Activated T-helper 1 cell treated with anti-CD3 and anti-CD28 coated beads, Interleukin-12 subunit alpha, Interleukin-12 subunit beta, Interleukin-2, Interleukin-4 antibody, amounts not matched to agents 30 ng/mL and 10 ng/mL and 1 ng/mL, durations not matched to agents 14 hours and 24 hours and 36 hours (primary cell): ENCODE measurements at regions not wholly inside any gene's neighbourhood (a gene's known extent, or its start where the extent isn't known, plus 50 kb on each side); places are given as distances from the start of the nearest gene placed in this dataset.
A peak's percentile ranks its signal among the peaks of the same experiment; 100 is the strongest.
"Not testable (repeated sequence)": the region's sequence is repeated elsewhere in the genome, so short reads cannot be mapped to it uniquely, and the experiment has no call there.

Experiments used
- DNase-seq: peaks from one replicate; pipeline ENCODE4 v3.0.0; 2021; ENCODE audit warnings: low spot score
- H3K27ac Mint-ChIP-seq: one replicate; pipeline ENCODE4 v1.8.0; 2021; ENCODE audit warnings: mild to moderate bottlenecking, mixed read lengths
- H3K27me3 Mint-ChIP-seq: one replicate; pipeline ENCODE4 v1.8.0; 2022; ENCODE audit warnings: mild to moderate bottlenecking, moderate library complexity, mixed read lengths; ENCODE audit not compliant: insufficient read depth
- H3K36me3 Mint-ChIP-seq: one replicate; pipeline ENCODE4 v1.8.0; 2021; ENCODE audit warnings: low read depth, mixed read lengths
- H3K4me1 Mint-ChIP-seq: one replicate; pipeline ENCODE4 v1.8.0; 2021; ENCODE audit warnings: low read depth, mixed read lengths
- H3K4me3 Mint-ChIP-seq: one replicate; pipeline ENCODE4 v1.8.0; 2021; ENCODE audit warnings: mild to moderate bottlenecking, moderate library complexity, mixed read lengths
- H3K9me3 Mint-ChIP-seq: one replicate; pipeline ENCODE4 v1.8.0; 2021; ENCODE audit warnings: mixed read lengths
- intact Hi-C: fragments of 100-400 bp; cut with micrococcal nuclease; formaldehyde crosslinking; loops from one replicate; pipeline ENCODE4 v1.15.1; 2024

- DNase-seq = no peak
- Mint-ChIP-seq H3K4me3 (no peak overlapping the region), H3K9me3 (no peaks in the 10 kb centered on the region), H3K36me3 (no peaks in the 10 kb centered on the region), H3K27ac (no peak overlapping the region), H3K4me1 (peaks cover 11% of the 10 kb centered on the region), H3K27me3 (peaks cover 12% of the 10 kb centered on the region)
- intact Hi-C loops = no loop called here
Measured at GRCh38 chr3:107216711-107217110, 160.5 kb upstream of the CCDC54 start.

DNA sequence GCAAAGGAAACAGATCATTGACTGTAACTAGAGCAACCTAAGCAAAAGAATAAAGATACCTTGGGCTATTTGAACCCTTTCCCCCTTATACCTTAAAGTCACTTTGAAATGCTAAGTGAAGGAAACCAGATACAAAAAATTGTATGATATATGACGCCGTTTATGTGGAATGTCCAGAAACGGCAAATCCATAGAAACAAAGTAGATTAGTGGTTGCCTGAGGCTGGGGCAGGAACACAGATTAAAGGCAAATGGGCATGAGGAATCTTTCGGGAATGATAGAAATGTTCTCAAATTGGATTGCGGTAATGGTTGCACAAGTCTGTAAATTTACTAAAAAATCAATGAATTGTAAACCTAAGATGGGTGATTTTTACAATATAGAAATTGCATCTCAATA, 160.1 kb upstream of the CCDC54 start:
- H3K27me3 Mint-ChIP-seq = peaks cover 15% of the 10 kb centered on the region
- H3K27ac Mint-ChIP-seq = no peak overlapping the region
- DNase-seq = no peak
- peaks cover 11% of the 10 kb centered on the region for H3K4me1 Mint-ChIP-seq
- intact Hi-C loops = no loop called here
- H3K4me3 Mint-ChIP-seq = no peak overlapping the region
- H3K9me3 Mint-ChIP-seq = no peaks in the 10 kb centered on the region
- H3K36me3 Mint-ChIP-seq = no peaks in the 10 kb centered on the region

DNA sequence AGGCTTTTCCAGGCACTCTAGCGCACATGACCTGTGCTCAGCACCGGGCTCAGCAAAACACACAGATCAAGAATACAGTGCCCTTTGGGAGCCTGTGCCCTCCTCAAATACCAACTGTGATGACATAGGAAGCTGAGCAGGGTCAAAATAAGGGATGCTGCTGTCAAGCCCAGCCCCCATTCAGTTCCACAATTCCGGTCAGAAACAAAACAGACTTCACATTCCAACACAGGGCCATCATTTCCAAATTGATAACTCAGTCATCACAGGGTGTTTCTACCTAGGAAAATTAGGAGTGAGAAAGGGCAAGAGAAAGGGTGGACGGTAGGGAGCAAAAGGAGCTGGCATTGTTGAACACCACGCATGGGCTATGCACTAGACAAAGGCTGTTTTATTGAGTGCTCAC, 158.4 kb upstream of the CCDC54 start:
- Mint-ChIP-seq H3K4me3 (no peak overlapping the region), H3K36me3 (no peaks in the 10 kb centered on the region), H3K27ac (no peak overlapping the region), H3K27me3 (peaks cover 18% of the 10 kb centered on the region), H3K9me3 (no peaks in the 10 kb centered on the region), H3K4me1 (no peaks in the 10 kb centered on the region)
- no peak for DNase-seq
- intact Hi-C loops = no loop called here

GRCh38 chr3:107220538-107220937, 156.7 kb upstream of the CCDC54 start:
- Mint-ChIP-seq H3K9me3 (no peaks in the 10 kb centered on the region), H3K4me1 (no peaks in the 10 kb centered on the region), H3K36me3 (no peaks in the 10 kb centered on the region), H3K27ac (no peak overlapping the region), H3K4me3 (no peak overlapping the region), H3K27me3 (peaks cover 16% of the 10 kb centered on the region)
- no peak for DNase-seq
- intact Hi-C loops = no loop called here

GRCh38 chr3:107221856-107222255, 155.4 kb upstream of the CCDC54 start:
- H3K36me3 Mint-ChIP-seq = no peaks in the 10 kb centered on the region
- DNase-seq = no peak
- no peaks in the 10 kb centered on the region for H3K4me1 Mint-ChIP-seq
- H3K4me3 Mint-ChIP-seq = no peak overlapping the region
- intact Hi-C loops = no loop called here
- H3K9me3 Mint-ChIP-seq = no peaks in the 10 kb centered on the region
- H3K27ac Mint-ChIP-seq = no peak overlapping the region
- peaks cover 21% of the 10 kb centered on the region for H3K27me3 Mint-ChIP-seq

GRCh38 chr3:107222907-107223306, 154.3 kb upstream of the CCDC54 start:
- no peak for DNase-seq

GRCh38 chr3:107224026-107224596, 153.1 kb upstream of the CCDC54 start:
- Mint-ChIP-seq H3K27ac (no peak overlapping the region), H3K36me3 (no peaks in the 10 kb centered on the region), H3K4me3 (no peak overlapping the region), H3K9me3 (no peaks in the 10 kb centered on the region), H3K4me1 (no peaks in the 10 kb centered on the region), H3K27me3 (peaks cover 16% of the 10 kb centered on the region)
- intact Hi-C loops = no loop called here
- DNase-seq = no peak

More at GRCh38 chr3:107222907-107223306, 154.3 kb upstream of the CCDC54 start:
- intact Hi-C loops = no loop called here
- no peak overlapping the region for H3K27ac Mint-ChIP-seq
- no peaks in the 10 kb centered on the region for H3K4me1 Mint-ChIP-seq
- H3K9me3 Mint-ChIP-seq = no peaks in the 10 kb centered on the region
- H3K4me3 Mint-ChIP-seq = no peak overlapping the region
- no peaks in the 10 kb centered on the region for H3K36me3 Mint-ChIP-seq
- peaks cover 21% of the 10 kb centered on the region for H3K27me3 Mint-ChIP-seq

DNA sequence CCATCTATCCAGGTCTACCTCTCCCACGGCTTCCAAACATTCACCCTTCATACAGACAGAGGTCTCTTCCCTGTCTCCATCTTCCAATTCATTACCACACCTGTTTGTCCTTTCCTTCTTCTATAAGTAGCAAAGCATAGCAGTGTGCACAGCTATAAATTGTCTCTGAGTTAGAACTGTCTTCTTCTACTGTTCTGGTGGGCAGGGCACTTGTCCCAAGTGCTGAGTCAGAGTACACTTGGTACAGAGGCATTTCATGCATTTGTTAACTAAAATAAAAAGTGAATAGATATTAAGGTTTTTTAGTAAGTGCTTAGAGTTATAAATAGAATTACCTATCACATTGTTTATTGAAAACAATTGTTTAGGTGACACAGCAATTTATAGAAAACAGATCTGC, 150.1 kb upstream of the CCDC54 start:
- no peak for DNase-seq
- intact Hi-C loops = no loop called here
- Mint-ChIP-seq H3K36me3 (no peaks in the 10 kb centered on the region), H3K27ac (no peak overlapping the region), H3K4me3 (no peak overlapping the region), H3K9me3 (no peaks in the 10 kb centered on the region), H3K4me1 (no peaks in the 10 kb centered on the region), H3K27me3 (peaks cover 11% of the 10 kb centered on the region)

DNA sequence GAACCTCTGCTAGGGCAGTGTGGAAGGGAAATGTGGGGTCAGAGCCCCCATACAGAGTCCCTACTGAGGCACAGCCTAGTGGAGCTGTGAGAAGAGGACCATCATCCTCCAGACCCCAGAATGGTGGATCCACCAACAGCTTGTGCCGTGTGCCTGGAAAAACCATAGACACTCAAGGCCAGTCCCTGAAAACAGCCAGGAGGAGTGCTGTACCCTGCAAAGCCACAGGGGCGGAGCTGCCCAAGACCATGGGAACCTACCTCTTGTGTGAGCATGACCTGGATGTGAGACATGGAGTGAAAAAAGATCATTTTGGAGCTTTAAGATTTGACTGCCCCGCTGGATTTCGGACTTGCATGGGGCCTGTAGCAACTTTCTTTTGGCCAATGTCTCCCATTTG, 143.4 kb upstream of the CCDC54 start:
- H3K27ac Mint-ChIP-seq, H3K4me3 Mint-ChIP-seq, H3K36me3 Mint-ChIP-seq, intact Hi-C loops, DNase-seq, H3K4me1 Mint-ChIP-seq, H3K9me3 Mint-ChIP-seq: not testable (repeated sequence)
- H3K27me3 Mint-ChIP-seq = peaks cover 15% of the 10 kb centered on the region

DNA sequence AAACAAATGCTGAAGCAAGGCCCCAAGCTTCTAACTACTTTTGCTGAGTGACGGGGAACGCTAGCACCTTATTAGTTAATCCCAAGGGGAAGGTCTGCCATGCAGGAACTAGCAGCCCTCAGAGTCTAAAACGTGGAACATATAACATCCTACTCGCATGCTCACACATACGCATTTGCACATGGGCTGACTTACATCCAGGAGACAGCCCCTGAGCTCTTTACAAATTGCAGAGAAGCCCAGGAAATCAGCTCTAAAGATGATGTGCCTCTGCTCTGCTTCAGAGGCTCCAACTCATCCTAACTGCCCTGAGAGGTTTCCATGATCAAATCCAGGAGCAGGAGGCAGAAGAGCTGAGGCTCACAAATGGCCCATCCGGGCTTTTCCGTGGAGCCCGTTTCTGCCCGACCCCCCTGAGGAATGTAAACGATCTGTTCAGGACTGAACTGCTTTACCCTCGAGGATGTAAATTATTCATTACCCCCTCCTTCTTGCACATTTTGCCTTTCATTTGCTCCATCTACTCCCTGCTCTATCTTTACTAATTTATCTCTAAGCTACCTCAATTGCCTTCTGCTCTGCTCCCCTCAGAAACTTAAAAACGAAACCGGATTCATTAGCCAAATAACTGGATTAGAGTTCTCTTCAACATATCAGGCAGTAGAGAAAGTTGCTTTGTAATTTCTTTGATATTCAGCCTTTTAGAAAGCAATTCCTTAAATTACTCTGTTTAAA, 141.9 kb upstream of the CCDC54 start:
- Mint-ChIP-seq H3K9me3 (no peaks in the 10 kb centered on the region), H3K27me3 (peaks cover 18% of the 10 kb centered on the region), H3K36me3 (no peaks in the 10 kb centered on the region), H3K4me3 (peak overlapping the region; percentile 48), H3K4me1 (peaks cover 9% of the 10 kb centered on the region), H3K27ac (no peak overlapping the region)
- intact Hi-C loops = loop anchor here (5.0 kb wide), 3 partner anchors 612 to 1868 kb away; partner anchors contain the start of gene ALCAM
- no peak for DNase-seq

GRCh38 chr3:107235928-107236315, 141.3 kb upstream of the CCDC54 start:
- peaks cover 19% of the 10 kb centered on the region for H3K27me3 Mint-ChIP-seq
- no peaks in the 10 kb centered on the region for H3K9me3 Mint-ChIP-seq
- H3K27ac Mint-ChIP-seq = no peak overlapping the region
- no peaks in the 10 kb centered on the region for H3K36me3 Mint-ChIP-seq
- DNase-seq = peak; percentile 44
- intact Hi-C loops = loop anchor here (1.0 to 5.0 kb wide), 9 partner anchors 35 to 1869 kb away; partner anchors contain the start of gene ALCAM
- H3K4me3 Mint-ChIP-seq = peak overlapping the region; percentile 48
- H3K4me1 Mint-ChIP-seq = peaks cover 11% of the 10 kb centered on the region

GRCh38 chr3:107236655-107237337, 140.4 kb upstream of the CCDC54 start:
- H3K27ac Mint-ChIP-seq = no peak overlapping the region
- H3K4me3 Mint-ChIP-seq = no peak overlapping the region
- H3K36me3 Mint-ChIP-seq = no peaks in the 10 kb centered on the region
- peaks cover 18% of the 10 kb centered on the region for H3K4me1 Mint-ChIP-seq
- H3K9me3 Mint-ChIP-seq = no peaks in the 10 kb centered on the region
- peaks cover 20% of the 10 kb centered on the region for H3K27me3 Mint-ChIP-seq
- intact Hi-C loops = loop anchor here (1.0 to 5.0 kb wide), 9 partner anchors 34 to 1869 kb away; partner anchors contain the start of gene ALCAM
- DNase-seq = no peak

GRCh38 chr3:107238787-107239186, 138.5 kb upstream of the CCDC54 start:
- no peaks in the 10 kb centered on the region for H3K36me3 Mint-ChIP-seq
- H3K4me1 Mint-ChIP-seq = peaks cover 18% of the 10 kb centered on the region
- peaks cover 17% of the 10 kb centered on the region for H3K27me3 Mint-ChIP-seq
- H3K9me3 Mint-ChIP-seq = no peaks in the 10 kb centered on the region
- intact Hi-C loops = loop anchor here (5.0 kb wide), 3 partner anchors 609 to 1871 kb away; partner anchors contain the start of gene ALCAM
- H3K27ac Mint-ChIP-seq = no peak overlapping the region
- DNase-seq = no peak
- H3K4me3 Mint-ChIP-seq = no peak overlapping the region
